ENCODE measurements at regions not wholly inside any gene's neighbourhood (a gene's known extent, or its start where the extent isn't known, plus 50 kb on each side); places are given as distances from the start of the nearest gene placed in this dataset.

GRCh38 chr7:53087274-53087673 lies 51.8 kb downstream of the POM121L12 start:
- no peak for DNase-seq (ENCODE audit: unreplicated experiment)
- CTCF ChIA-PET = interaction anchor here (0.7 kb wide), 1 partner anchor 471 kb away, joined by 5 read pairs; no protein-coding TSS in a partner anchor
- no peaks in the 10 kb centered on the region for H3K36me3 Mint-ChIP-seq (ENCODE audit: insufficient read depth, unreplicated experiment)
- no peak overlapping the region for H3K4me3 Mint-ChIP-seq (ENCODE audit: unreplicated experiment)
- POLR2A ChIA-PET = no interaction called here
- H3K27ac Mint-ChIP-seq (ENCODE audit: low read depth, unreplicated experiment) = no peak overlapping the region
- no peaks in the 10 kb centered on the region for H3K4me1 Mint-ChIP-seq (ENCODE audit: insufficient read depth, unreplicated experiment)
- TF ChIP-seq CTCF (IDR thresholded peaks at IDR 0.05; ENCODE audit: unreplicated experiment) = no peak
- no peaks in the 10 kb centered on the region for H3K9me3 Mint-ChIP-seq (ENCODE audit: unreplicated experiment)
- no TSS peak for BruUV-seq (replicated peaks)
- H3K27me3 Mint-ChIP-seq (ENCODE audit: insufficient read depth, unreplicated experiment) = peaks cover 89% of the 10 kb centered on the region
- intact Hi-C loops (cut with micrococcal nuclease) = no loop called here

DNA sequence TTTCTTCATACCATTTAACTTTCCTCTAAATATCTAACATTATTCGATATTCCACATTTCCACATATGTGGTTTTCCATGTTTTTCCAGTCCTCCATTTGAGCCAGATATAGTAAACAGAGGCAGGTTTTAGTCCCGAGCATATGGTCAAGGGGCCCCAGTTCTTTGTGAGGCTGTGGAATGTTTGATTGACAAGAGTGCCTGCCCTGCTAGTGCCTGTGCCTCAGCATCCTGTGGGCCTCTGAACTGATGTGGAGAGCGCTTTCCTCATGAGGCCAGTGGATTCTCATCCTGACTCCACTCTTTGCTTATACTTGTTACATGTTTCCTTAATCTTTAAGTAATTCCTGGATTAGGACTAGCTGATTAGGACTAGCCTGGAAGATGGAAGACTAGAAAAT lies 58.8 kb downstream of the POM121L12 start:
- TF ChIP-seq CTCF (IDR thresholded peaks at IDR 0.05; ENCODE audit: unreplicated experiment) = no peak
- H3K4me1 Mint-ChIP-seq (ENCODE audit: insufficient read depth, unreplicated experiment) = no peaks in the 10 kb centered on the region

GRCh38 chr7:53094827-53095226 lies 59.4 kb downstream of the POM121L12 start:
- Mint-ChIP-seq H3K36me3 (ENCODE audit: insufficient read depth, unreplicated experiment) (no peaks in the 10 kb centered on the region), H3K9me3 (ENCODE audit: unreplicated experiment) (no peaks in the 10 kb centered on the region), H3K4me1 (ENCODE audit: insufficient read depth, unreplicated experiment) (no peaks in the 10 kb centered on the region), H3K27me3 (ENCODE audit: insufficient read depth, unreplicated experiment) (peaks cover 91% of the 10 kb centered on the region), H3K27ac (ENCODE audit: low read depth, unreplicated experiment) (no peak overlapping the region), H3K4me3 (ENCODE audit: unreplicated experiment) (no peak overlapping the region)
- CTCF ChIA-PET = no interaction called here
- DNase-seq (ENCODE audit: unreplicated experiment) = no peak
- TF ChIP-seq CTCF (IDR thresholded peaks at IDR 0.05; ENCODE audit: unreplicated experiment) = no peak
- intact Hi-C loops (cut with micrococcal nuclease) = no loop called here
- POLR2A ChIA-PET = no interaction called here
- BruUV-seq (replicated peaks) = no TSS peak

More for the DNA sequence above, 58.8 kb downstream of the POM121L12 start:
- intact Hi-C loops (cut with micrococcal nuclease) = no loop called here
- no TSS peak for BruUV-seq (replicated peaks)
- H3K36me3 Mint-ChIP-seq (ENCODE audit: insufficient read depth, unreplicated experiment) = no peaks in the 10 kb centered on the region
- H3K9me3 Mint-ChIP-seq (ENCODE audit: unreplicated experiment) = no peaks in the 10 kb centered on the region
- DNase-seq (ENCODE audit: unreplicated experiment) = no peak
- CTCF ChIA-PET = no interaction called here
- H3K4me3 Mint-ChIP-seq (ENCODE audit: unreplicated experiment) = no peak overlapping the region
- peaks cover 91% of the 10 kb centered on the region for H3K27me3 Mint-ChIP-seq (ENCODE audit: insufficient read depth, unreplicated experiment)
- POLR2A ChIA-PET = no interaction called here
- H3K27ac Mint-ChIP-seq (ENCODE audit: low read depth, unreplicated experiment) = no peak overlapping the region

DNA sequence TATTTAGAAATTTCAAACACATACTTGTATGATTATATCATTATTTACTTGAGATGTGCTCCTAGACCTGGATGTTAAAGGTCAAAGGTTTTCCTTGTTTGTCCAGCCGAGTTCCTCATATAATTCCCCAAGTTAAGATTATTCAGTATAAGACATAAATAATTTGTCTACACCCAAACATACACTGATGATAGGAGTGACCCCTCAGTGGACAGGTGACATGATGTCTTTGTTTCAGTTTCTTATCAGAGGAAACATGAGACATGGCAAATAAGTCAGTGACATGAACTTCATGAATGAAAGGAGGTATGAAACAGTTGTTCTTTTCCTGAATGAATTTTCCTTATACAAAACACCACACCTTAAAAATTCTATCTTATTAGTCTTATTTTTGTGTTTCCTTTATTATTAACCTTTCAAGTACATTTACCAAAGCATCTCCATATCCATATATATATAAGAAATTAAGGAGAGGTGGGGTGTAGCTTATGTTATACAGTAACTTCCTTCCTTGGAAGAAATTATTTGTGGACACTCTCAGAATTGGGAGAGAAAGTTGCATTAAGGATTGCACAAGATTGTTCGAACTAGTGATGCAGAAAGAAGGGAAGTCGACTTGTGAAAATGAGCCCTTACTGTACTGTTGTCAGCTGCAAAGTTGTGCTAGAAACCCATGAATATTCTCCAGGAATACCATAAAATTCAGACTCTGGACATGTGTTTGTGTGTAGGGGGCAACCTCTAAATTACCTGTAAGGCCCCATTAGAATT lies 60.5 kb downstream of the POM121L12 start:
- no peak for TF ChIP-seq CTCF (IDR thresholded peaks at IDR 0.05; ENCODE audit: unreplicated experiment)
- no TSS peak for BruUV-seq (replicated peaks)
- Mint-ChIP-seq H3K4me3 (ENCODE audit: unreplicated experiment) (no peak overlapping the region), H3K27ac (ENCODE audit: low read depth, unreplicated experiment) (no peak overlapping the region), H3K27me3 (ENCODE audit: insufficient read depth, unreplicated experiment) (peaks cover 91% of the 10 kb centered on the region), H3K4me1 (ENCODE audit: insufficient read depth, unreplicated experiment) (peaks cover 1% of the 10 kb centered on the region), H3K9me3 (ENCODE audit: unreplicated experiment) (no peaks in the 10 kb centered on the region), H3K36me3 (ENCODE audit: insufficient read depth, unreplicated experiment) (no peaks in the 10 kb centered on the region)
- intact Hi-C loops (cut with micrococcal nuclease) = no loop called here
- no peak for DNase-seq (ENCODE audit: unreplicated experiment)
- POLR2A ChIA-PET = no interaction called here
- CTCF ChIA-PET = no interaction called here

All from MCF 10A (cell line).